Ishikawa (cell line): ENCODE measurements at regions not wholly inside any gene's neighbourhood (a gene's known extent, or its start where the extent isn't known, plus 50 kb on each side); places are given as distances from the start of the nearest gene placed in this dataset.

ENCODE experiments used
- CEBPB ChIP-seq: IDR thresholded peaks from 2 replicates; pipeline ENCODE4 v1.6.1; 2012
- CREB1 ChIP-seq: IDR thresholded peaks from 2 replicates; pipeline ENCODE4 v1.6.1; 2012; ENCODE audit warnings: low read depth
- EGR1 ChIP-seq: IDR thresholded peaks from 2 replicates; pipeline ENCODE4 v1.6.1; 2012
- EP300 ChIP-seq: IDR thresholded peaks from 2 replicates; pipeline ENCODE4 v1.6.1; 2012; ENCODE audit warnings: borderline replicate concordance
- FOXM1 ChIP-seq: IDR thresholded peaks from 2 replicates; pipeline ENCODE4 v1.6.1; 2012; ENCODE audit warnings: low read depth, borderline replicate concordance
- NFIC ChIP-seq: IDR thresholded peaks from 2 replicates; pipeline ENCODE4 v1.6.1; 2012
- RAD21 ChIP-seq: IDR thresholded peaks from 2 replicates; pipeline ENCODE4 v1.6.1; 2012; ENCODE audit warnings: low read depth
- TAF1 ChIP-seq: IDR thresholded peaks from 2 replicates; pipeline ENCODE4 v1.6.1; 2012; ENCODE audit warnings: low read depth, mild to moderate bottlenecking
- TCF12 ChIP-seq: IDR thresholded peaks from 2 replicates; pipeline ENCODE4 v1.6.1; 2012; ENCODE audit warnings: low read depth
- TEAD4 ChIP-seq: IDR thresholded peaks from 2 replicates; pipeline ENCODE4 v1.6.1; 2012
- YY1 ChIP-seq: IDR thresholded peaks from 2 replicates; pipeline ENCODE4 v1.6.1; 2012; ENCODE audit warnings: low read depth
- ZBTB7A ChIP-seq: IDR thresholded peaks from 2 replicates; pipeline ENCODE4 v1.6.1; 2012; ENCODE audit warnings: low read depth
- TF ChIP-seq, protein P1 (sequence below): IDR thresholded peaks from 2 replicates; pipeline ENCODE4 v1.6.1; 2012
- TF ChIP-seq, protein P2 (sequence below): IDR thresholded peaks from 2 replicates; pipeline ENCODE4 v1.6.1; 2012; ENCODE audit warnings: low read depth, mild to moderate bottlenecking
- TF ChIP-seq, protein P3 (sequence below): IDR thresholded peaks from 2 replicates; pipeline ENCODE4 v1.6.1; 2012

GRCh38 chr1:117689997-117690625 is 84.3 kb downstream of the TENT5C start:
- TF ChIP-seq CEBPB (no peak), EP300 (no peak), YY1 (no peak), TEAD4 (no peak), TAF1 (no peak), ZBTB7A (no peak)
- TF ChIP-seq, protein P1, sequence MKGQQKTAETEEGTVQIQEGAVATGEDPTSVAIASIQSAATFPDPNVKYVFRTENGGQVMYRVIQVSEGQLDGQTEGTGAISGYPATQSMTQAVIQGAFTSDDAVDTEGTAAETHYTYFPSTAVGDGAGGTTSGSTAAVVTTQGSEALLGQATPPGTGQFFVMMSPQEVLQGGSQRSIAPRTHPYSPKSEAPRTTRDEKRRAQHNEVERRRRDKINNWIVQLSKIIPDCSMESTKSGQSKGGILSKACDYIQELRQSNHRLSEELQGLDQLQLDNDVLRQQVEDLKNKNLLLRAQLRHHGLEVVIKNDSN: no peak

GRCh38 chr1:117691942-117692341 is 86.1 kb downstream of the TENT5C start:
- TF ChIP-seq NFIC (no peak), EGR1 (no peak), YY1 (no peak), TCF12 (no peak), TAF1 (no peak), FOXM1 (no peak), TEAD4 (no peak)
- TF ChIP-seq, protein P2, sequence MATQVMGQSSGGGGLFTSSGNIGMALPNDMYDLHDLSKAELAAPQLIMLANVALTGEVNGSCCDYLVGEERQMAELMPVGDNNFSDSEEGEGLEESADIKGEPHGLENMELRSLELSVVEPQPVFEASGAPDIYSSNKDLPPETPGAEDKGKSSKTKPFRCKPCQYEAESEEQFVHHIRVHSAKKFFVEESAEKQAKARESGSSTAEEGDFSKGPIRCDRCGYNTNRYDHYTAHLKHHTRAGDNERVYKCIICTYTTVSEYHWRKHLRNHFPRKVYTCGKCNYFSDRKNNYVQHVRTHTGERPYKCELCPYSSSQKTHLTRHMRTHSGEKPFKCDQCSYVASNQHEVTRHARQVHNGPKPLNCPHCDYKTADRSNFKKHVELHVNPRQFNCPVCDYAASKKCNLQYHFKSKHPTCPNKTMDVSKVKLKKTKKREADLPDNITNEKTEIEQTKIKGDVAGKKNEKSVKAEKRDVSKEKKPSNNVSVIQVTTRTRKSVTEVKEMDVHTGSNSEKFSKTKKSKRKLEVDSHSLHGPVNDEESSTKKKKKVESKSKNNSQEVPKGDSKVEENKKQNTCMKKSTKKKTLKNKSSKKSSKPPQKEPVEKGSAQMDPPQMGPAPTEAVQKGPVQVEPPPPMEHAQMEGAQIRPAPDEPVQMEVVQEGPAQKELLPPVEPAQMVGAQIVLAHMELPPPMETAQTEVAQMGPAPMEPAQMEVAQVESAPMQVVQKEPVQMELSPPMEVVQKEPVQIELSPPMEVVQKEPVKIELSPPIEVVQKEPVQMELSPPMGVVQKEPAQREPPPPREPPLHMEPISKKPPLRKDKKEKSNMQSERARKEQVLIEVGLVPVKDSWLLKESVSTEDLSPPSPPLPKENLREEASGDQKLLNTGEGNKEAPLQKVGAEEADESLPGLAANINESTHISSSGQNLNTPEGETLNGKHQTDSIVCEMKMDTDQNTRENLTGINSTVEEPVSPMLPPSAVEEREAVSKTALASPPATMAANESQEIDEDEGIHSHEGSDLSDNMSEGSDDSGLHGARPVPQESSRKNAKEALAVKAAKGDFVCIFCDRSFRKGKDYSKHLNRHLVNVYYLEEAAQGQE: no peak

- no peak for TF ChIP-seq TCF12
- TF ChIP-seq, protein P1: no peak
- TF ChIP-seq ZBTB7A: no peak
- TF ChIP-seq, protein P3, sequence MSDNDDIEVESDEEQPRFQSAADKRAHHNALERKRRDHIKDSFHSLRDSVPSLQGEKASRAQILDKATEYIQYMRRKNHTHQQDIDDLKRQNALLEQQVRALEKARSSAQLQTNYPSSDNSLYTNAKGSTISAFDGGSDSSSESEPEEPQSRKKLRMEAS: no peak
- no peak for TF ChIP-seq TAF1
- TF ChIP-seq EP300: no peak
- TF ChIP-seq, protein P2: no peak
- TF ChIP-seq TEAD4: no peak
- no peak for TF ChIP-seq FOXM1
- no peak for TF ChIP-seq RAD21
- no peak for TF ChIP-seq NFIC
- TF ChIP-seq EGR1: no peak
- TF ChIP-seq CREB1: no peak
- TF ChIP-seq YY1: no peak
- no peak for TF ChIP-seq CEBPB
Observed at GRCh38 chr1:117694543-117694942, 88.7 kb downstream of the TENT5C start.

GRCh38 chr1:117695796-117696490 is 90.1 kb downstream of the TENT5C start:
- no peak for TF ChIP-seq TEAD4
- no peak for TF ChIP-seq CEBPB
- no peak for TF ChIP-seq NFIC
- TF ChIP-seq ZBTB7A: no peak
- TF ChIP-seq, protein P1: no peak
- no peak for TF ChIP-seq CREB1
- TF ChIP-seq, protein P3: no peak

DNA sequence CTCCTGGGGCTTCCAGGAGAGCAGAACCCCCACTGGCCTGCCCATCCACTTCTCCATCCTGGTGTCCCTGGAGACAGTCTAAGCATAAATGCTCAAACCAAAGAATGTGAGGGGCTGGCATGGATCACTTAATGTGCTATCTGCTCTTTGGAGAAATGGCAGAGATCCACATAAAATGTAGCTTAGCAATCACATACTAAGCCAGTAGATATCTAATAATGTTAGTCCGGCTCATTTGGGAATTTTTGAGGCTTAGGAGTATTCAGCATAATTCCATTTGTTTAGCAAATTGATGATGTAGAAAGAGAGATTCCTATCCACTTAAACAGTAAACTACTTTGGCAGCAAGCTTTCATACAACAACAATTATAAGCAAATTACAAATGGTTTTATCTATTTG is 90.7 kb downstream of the TENT5C start:
- TF ChIP-seq CREB1 (no peak), FOXM1 (no peak)
